H9 (cell line): ENCODE measurements at regions not wholly inside any gene's neighbourhood (a gene's known extent, or its start where the extent isn't known, plus 50 kb on each side); places are given as distances from the start of the nearest gene placed in this dataset.

Source experiments
- DNase-seq: peaks from one replicate; pipeline ENCODE4 v3.0.0-alpha.2; 2017
- H2AFZ ChIP-seq: one replicate; pipeline ENCODE4 v1.6.1; 2013; ENCODE audit warnings: mild to moderate bottlenecking, low read length, control low read depth, moderate library complexity
- H2AK5ac ChIP-seq: 2 replicates; pipeline ENCODE4 v1.6.1; 2013; ENCODE audit warnings: low read length, control low read depth, mixed read lengths; ENCODE audit not compliant: insufficient read length
- H2BK120ac ChIP-seq: one replicate; pipeline ENCODE4 v1.6.1; 2013; ENCODE audit warnings: low read depth, mild to moderate bottlenecking, low read length, control low read depth, inconsistent platforms; ENCODE audit not compliant: poor library complexity, severe bottlenecking
- H2BK12ac ChIP-seq: 2 replicates; pipeline ENCODE4 v1.6.1; 2013; ENCODE audit warnings: low read length, control low read depth, mixed read lengths, low read depth; ENCODE audit not compliant: insufficient read length
- H2BK15ac ChIP-seq: 2 replicates; pipeline ENCODE4 v1.6.1; 2013; ENCODE audit warnings: low read depth, low read length, control low read depth
- H2BK20ac ChIP-seq: one replicate; pipeline ENCODE4 v1.6.1; 2013; ENCODE audit warnings: low read depth, mild to moderate bottlenecking, low read length, control low read depth, inconsistent platforms; ENCODE audit not compliant: poor library complexity, severe bottlenecking
- H2BK5ac ChIP-seq: 2 replicates; pipeline ENCODE4 v1.6.1; 2013; ENCODE audit warnings: low read length, control low read depth, mixed read lengths; ENCODE audit not compliant: insufficient read length
- H3K14ac ChIP-seq: 2 replicates; pipeline ENCODE4 v1.6.1; 2013; ENCODE audit warnings: low read length, control low read depth; ENCODE audit not compliant: insufficient read depth
- H3K18ac ChIP-seq: 2 replicates; pipeline ENCODE4 v1.6.1; 2013; ENCODE audit warnings: low read depth, mild to moderate bottlenecking, mixed read lengths, low read length, control low read depth; ENCODE audit not compliant: insufficient read length
- H3K23ac ChIP-seq: 2 replicates; pipeline ENCODE4 v1.6.1; 2013; ENCODE audit warnings: low read length, control low read depth, mixed read lengths, low read depth; ENCODE audit not compliant: insufficient read length
- H3K23me2 ChIP-seq: 2 replicates; pipeline ENCODE4 v1.6.1; 2013; ENCODE audit warnings: low read depth, mild to moderate bottlenecking, mixed read lengths, low read length, control low read depth; ENCODE audit not compliant: insufficient read length, poor library complexity, severe bottlenecking
- H3K27ac ChIP-seq: 2 replicates; pipeline ENCODE4 v1.5.1; 2013; ENCODE audit warnings: low read length, control low read depth, mixed read lengths, low read depth; ENCODE audit not compliant: insufficient read length
- H3K27me3 ChIP-seq: 2 replicates; pipeline ENCODE4 v1.6.1; 2013; ENCODE audit warnings: low read length, control low read depth, inconsistent platforms; ENCODE audit not compliant: insufficient read depth
- H3K4ac ChIP-seq: 2 replicates; pipeline ENCODE4 v1.6.1; 2013; ENCODE audit warnings: low read depth, mild to moderate bottlenecking, control low read depth, inconsistent platforms, low read length, moderate library complexity
- H3K4me1 ChIP-seq: 2 replicates; pipeline ENCODE4 v1.6.1; 2013; ENCODE audit warnings: low read length, control low read depth, inconsistent platforms; ENCODE audit not compliant: insufficient read depth
- H3K4me2 ChIP-seq: 2 replicates; pipeline ENCODE4 v1.6.1; 2013; ENCODE audit warnings: low read length, control low read depth, mixed read lengths; ENCODE audit not compliant: insufficient read length, insufficient read depth
- H3K56ac ChIP-seq: 2 replicates; pipeline ENCODE4 v1.6.1; 2013; ENCODE audit warnings: low read depth, mild to moderate bottlenecking, mixed read lengths, low read length, control low read depth; ENCODE audit not compliant: insufficient read length
- H3K79me1 ChIP-seq: 2 replicates; pipeline ENCODE4 v1.6.1; 2013; ENCODE audit warnings: low read depth, mild to moderate bottlenecking, moderate library complexity, low read length, control low read depth, inconsistent platforms; ENCODE audit not compliant: insufficient read depth, poor library complexity, severe bottlenecking
- H3K79me2 ChIP-seq: 2 replicates; pipeline ENCODE4 v1.6.1; 2013; ENCODE audit warnings: low read length, control low read depth, inconsistent platforms; ENCODE audit not compliant: insufficient read depth
- H3K9ac ChIP-seq: 2 replicates; pipeline ENCODE4 v1.6.1; 2013; ENCODE audit warnings: low read length, control low read depth, mixed read lengths; ENCODE audit not compliant: insufficient read length; ENCODE audit errors: extremely low read depth
- H3K9me3 ChIP-seq: one replicate; pipeline ENCODE4 v1.6.1; 2013; ENCODE audit warnings: low read depth, low read length, inconsistent platforms; ENCODE audit not compliant: control insufficient read depth
- H3T11ph ChIP-seq: one replicate; pipeline ENCODE4 v1.6.1; 2013; ENCODE audit warnings: mild to moderate bottlenecking, low read length, control low read depth, inconsistent platforms
- H4K20me1 ChIP-seq: one replicate; pipeline ENCODE4 v1.6.1; 2013; ENCODE audit not compliant: control insufficient read depth, insufficient read length, insufficient read depth
- H4K5ac ChIP-seq: 2 replicates; pipeline ENCODE4 v1.6.1; 2013; ENCODE audit warnings: low read depth, mild to moderate bottlenecking, mixed read lengths, low read length, control low read depth; ENCODE audit not compliant: insufficient read length
- H4K8ac ChIP-seq: replicated peaks from 2 replicates; pipeline ENCODE4 v1.6.1; 2013; ENCODE audit warnings: low read length, control low read depth, mixed read lengths, low read depth; ENCODE audit not compliant: insufficient read length
- H4K91ac ChIP-seq: 2 replicates; pipeline ENCODE4 v1.6.1; 2013; ENCODE audit warnings: low read depth, mild to moderate bottlenecking, moderate library complexity, mixed read lengths, low read length, control low read depth; ENCODE audit not compliant: insufficient read length
- H3K27ac Mint-ChIP-seq, 3 experiments: 2 replicates in 2 of 3; 3 replicates in 1 of 3; pipeline ENCODE4 v1.8.0; 2020 to 2021; ENCODE audit warnings: mixed read lengths in 3 of 3, mild to moderate bottlenecking in 1 of 3, moderate library complexity in 1 of 3
- H3K27me3 Mint-ChIP-seq: 2 replicates; pipeline ENCODE4 v1.8.0; 2021; ENCODE audit warnings: low read depth, mild to moderate bottlenecking, moderate library complexity, mixed read lengths
- H3K36me3 Mint-ChIP-seq, 3 experiments: 2 replicates in 2 of 3; 3 replicates in 1 of 3; pipeline ENCODE4 v1.8.0; 2020 to 2021; ENCODE audit warnings: low read depth in 3 of 3, mixed read lengths in 3 of 3; ENCODE audit not compliant: insufficient read depth in 1 of 3
- H3K4me1 Mint-ChIP-seq, 2 experiments: 2 replicates each; pipeline ENCODE4 v1.8.0; 2020; ENCODE audit warnings: mixed read lengths in 2 of 2
- H3K4me3 Mint-ChIP-seq, 2 experiments: 2 replicates in 1 of 2; 3 replicates in 1 of 2; pipeline ENCODE4 v1.8.0; 2020 to 2021; ENCODE audit warnings: mild to moderate bottlenecking in 2 of 2, mixed read lengths in 2 of 2, moderate library complexity in 1 of 2
- H3K9me3 Mint-ChIP-seq, 2 experiments: 2 replicates in 1 of 2; 3 replicates in 1 of 2; pipeline ENCODE4 v1.8.0; 2020; ENCODE audit warnings: mild to moderate bottlenecking in 2 of 2, mixed read lengths in 2 of 2, moderate library complexity in 1 of 2
- CTCF ChIP-seq: fragments of 200-600 bp; sonication (generic); conservative IDR thresholded peaks from 3 replicates; pipeline ENCODE4 v1.8.0; 2021; ENCODE audit warnings: antibody characterized with exemption, mild to moderate bottlenecking
- WGBS: extraction: QIAGEN DNeasy Blood & Tissue Kit; methylation state at CpG from one replicate; pipeline ENCODE4 v1.1.7; 2013; ENCODE audit warnings: missing lambda C conversion rate, low lambda C conversion rate, mixed read lengths; ENCODE audit not compliant: insufficient read length; ENCODE audit errors: extremely low coverage; 5-methylcytosine and 5-hydroxymethylcytosine counted together

GRCh38 chr14:87432698-87433097 lies 560.3 kb downstream of the GALC start:
- Histone ChIP-seq H2AK5ac (no peak overlapping the region), H4K20me1 (no peaks in the 10 kb centered on the region), H3K56ac (no peak overlapping the region), H2BK5ac (no peak overlapping the region), H3K79me2 (no peaks in the 10 kb centered on the region), H2BK120ac (no peak overlapping the region), H3K9me3 (no peaks in the 10 kb centered on the region), H2BK12ac (no peak overlapping the region), H4K91ac (no peak overlapping the region), H3K4ac (no peak overlapping the region), H3T11ph (no peak overlapping the region), H3K18ac (no peak overlapping the region), H2BK20ac (no peak overlapping the region), H3K4me1 (no peaks in the 10 kb centered on the region), H3K9ac (no peak overlapping the region), H3K27me3 (no peaks in the 10 kb centered on the region), H4K5ac (no peak overlapping the region), H3K23me2 (no peaks in the 10 kb centered on the region), H2BK15ac (no peak overlapping the region), H4K8ac (no peak overlapping the region), H3K79me1 (no peaks in the 10 kb centered on the region), H3K23ac (no peak overlapping the region), H3K27ac (no peak overlapping the region), H3K14ac (no peak overlapping the region), H2AFZ (no peak overlapping the region), H3K4me2 (no peak overlapping the region)
- no peaks in the 10 kb centered on the region; a peak in 1 of 5 replicates for H3K9me3 Mint-ChIP-seq
- no peak overlapping the region for H3K4me3 Mint-ChIP-seq
- H3K36me3 Mint-ChIP-seq, result no peaks in the 10 kb centered on the region
- peaks cover 6 to 10% of the 10 kb centered on the region in 2 experiments; a peak in 3 of 4 replicates for H3K4me1 Mint-ChIP-seq
- no peaks in the 10 kb centered on the region for H3K27me3 Mint-ChIP-seq
- H3K27ac Mint-ChIP-seq, result no peak overlapping the region
- no peak for DNase-seq
- no peak for TF ChIP-seq CTCF
- WGBS, result no CpG with 5 or more reads among the region's 6 CpGs
